Right atrium auricular region (tissue), 2 donors: ENCODE measurements at regions not wholly inside any gene's neighbourhood (a gene's known extent, or its start where the extent isn't known, plus 50 kb on each side); places are given as distances from the start of the nearest gene placed in this dataset.
A peak's percentile ranks its signal among the peaks of the same experiment; 100 is the strongest.

Source experiments
- DNase-seq: peaks from one replicate; pipeline ENCODE4 v3.0.0-alpha.2; 2019; ENCODE audit warnings: low spot score
- H3K27ac ChIP-seq, 2 donors: fragments of 200-600 bp; sonication (generic); 1 replicate in 1 of 2; 2 replicates in 1 of 2; pipeline ENCODE4 v1.5.1; 2016 to 2019
- H3K27me3 ChIP-seq, 2 donors: fragments of 200-600 bp; sonication (generic); one replicate each; pipeline versions ENCODE4 v1.5.1 to v1.6.0; 2017 to 2019
- H3K36me3 ChIP-seq: fragments of 200-600 bp; sonication (generic); one replicate; pipeline ENCODE4 v1.5.1; 2016
- H3K4me1 ChIP-seq, 2 donors: fragments of 200-600 bp; sonication (generic); one replicate each; pipeline versions ENCODE4 v1.5.1 to v1.6.0; 2017 to 2019
- H3K4me3 ChIP-seq, 2 donors: fragments of 200-600 bp; sonication (generic); 1 replicate in 1 of 2; 2 replicates in 1 of 2; pipeline ENCODE4 v1.5.1; 2017 to 2019; ENCODE audit warnings: mild to moderate bottlenecking in 1 of 2, moderate library complexity in 1 of 2
- H3K9me3 ChIP-seq, 2 donors: fragments of 200-600 bp; sonication (generic); one replicate each; pipeline ENCODE4 v1.5.1; 2019
- TF ChIP-seq, protein P1 (sequence below), 2 donors: fragments of 200-600 bp; sonication (generic); IDR thresholded peaks; one replicate each; pipeline ENCODE4 v1.5.1; 2019; ENCODE audit warnings: antibody characterized with exemption in 2 of 2

DNA sequence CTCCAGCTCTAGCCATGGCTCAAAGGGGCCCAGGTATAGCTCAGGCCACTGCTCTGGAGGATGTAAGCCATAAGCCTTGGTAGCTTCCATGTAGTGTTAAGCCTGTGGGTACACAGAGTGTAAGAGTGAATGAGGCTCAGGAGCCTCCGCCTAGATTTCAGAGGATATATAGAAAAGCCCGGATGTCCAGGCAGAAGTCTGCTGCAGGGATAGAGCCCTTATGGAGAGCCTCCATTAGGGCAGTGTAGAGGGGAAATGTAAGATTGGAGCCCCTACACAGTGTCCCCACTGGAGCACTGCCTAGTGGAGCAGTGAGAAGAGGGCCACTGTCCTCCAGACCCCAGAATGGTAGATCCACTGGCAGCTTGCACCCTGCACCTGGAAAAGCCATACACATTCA is 240.8 kb upstream of the KLF14 start:
- Histone ChIP-seq H3K9me3 (no peaks in the 10 kb centered on the region), H3K27ac (no peak overlapping the region), H3K4me3 (no peak overlapping the region), H3K27me3 (no peaks in the 10 kb centered on the region), H3K36me3 (peaks cover 9% of the 10 kb centered on the region), H3K4me1 (peaks cover 0 to 30% of the 10 kb centered on the region in 2 donors)
- no peak for DNase-seq
- TF ChIP-seq, protein P1, sequence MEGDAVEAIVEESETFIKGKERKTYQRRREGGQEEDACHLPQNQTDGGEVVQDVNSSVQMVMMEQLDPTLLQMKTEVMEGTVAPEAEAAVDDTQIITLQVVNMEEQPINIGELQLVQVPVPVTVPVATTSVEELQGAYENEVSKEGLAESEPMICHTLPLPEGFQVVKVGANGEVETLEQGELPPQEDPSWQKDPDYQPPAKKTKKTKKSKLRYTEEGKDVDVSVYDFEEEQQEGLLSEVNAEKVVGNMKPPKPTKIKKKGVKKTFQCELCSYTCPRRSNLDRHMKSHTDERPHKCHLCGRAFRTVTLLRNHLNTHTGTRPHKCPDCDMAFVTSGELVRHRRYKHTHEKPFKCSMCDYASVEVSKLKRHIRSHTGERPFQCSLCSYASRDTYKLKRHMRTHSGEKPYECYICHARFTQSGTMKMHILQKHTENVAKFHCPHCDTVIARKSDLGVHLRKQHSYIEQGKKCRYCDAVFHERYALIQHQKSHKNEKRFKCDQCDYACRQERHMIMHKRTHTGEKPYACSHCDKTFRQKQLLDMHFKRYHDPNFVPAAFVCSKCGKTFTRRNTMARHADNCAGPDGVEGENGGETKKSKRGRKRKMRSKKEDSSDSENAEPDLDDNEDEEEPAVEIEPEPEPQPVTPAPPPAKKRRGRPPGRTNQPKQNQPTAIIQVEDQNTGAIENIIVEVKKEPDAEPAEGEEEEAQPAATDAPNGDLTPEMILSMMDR (IDR thresholded peaks at IDR 0.05) = no peak

DNA sequence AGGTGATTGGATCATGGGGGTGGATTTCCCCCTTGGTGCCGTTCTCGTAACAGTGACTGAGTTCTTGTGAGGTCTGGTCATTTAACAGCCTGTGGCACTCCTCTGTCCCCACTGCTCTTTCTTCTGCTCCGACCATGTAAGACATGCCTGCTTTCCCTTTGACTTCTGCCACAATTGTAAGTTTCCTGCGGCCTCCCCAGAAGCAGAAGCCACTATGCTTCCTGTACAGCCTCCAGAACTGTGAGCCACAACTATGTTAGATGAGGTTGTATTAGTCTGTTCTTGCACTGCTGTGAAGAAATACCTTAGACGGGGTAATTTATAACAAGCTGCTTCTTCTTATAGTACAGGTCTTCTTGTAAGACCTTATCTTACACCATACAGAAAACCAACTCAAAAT is 241.7 kb upstream of the KLF14 start:
- DNase-seq = no peak
- TF ChIP-seq, protein P1 (IDR thresholded peaks at IDR 0.05) = no peak
- Histone ChIP-seq H3K4me1 (peaks cover 0 to 29% of the 10 kb centered on the region in 2 donors), H3K27ac (no peak overlapping the region), H3K9me3 (no peaks in the 10 kb centered on the region), H3K4me3 (no peak overlapping the region), H3K36me3 (peaks cover 9% of the 10 kb centered on the region), H3K27me3 (no peaks in the 10 kb centered on the region)

DNA sequence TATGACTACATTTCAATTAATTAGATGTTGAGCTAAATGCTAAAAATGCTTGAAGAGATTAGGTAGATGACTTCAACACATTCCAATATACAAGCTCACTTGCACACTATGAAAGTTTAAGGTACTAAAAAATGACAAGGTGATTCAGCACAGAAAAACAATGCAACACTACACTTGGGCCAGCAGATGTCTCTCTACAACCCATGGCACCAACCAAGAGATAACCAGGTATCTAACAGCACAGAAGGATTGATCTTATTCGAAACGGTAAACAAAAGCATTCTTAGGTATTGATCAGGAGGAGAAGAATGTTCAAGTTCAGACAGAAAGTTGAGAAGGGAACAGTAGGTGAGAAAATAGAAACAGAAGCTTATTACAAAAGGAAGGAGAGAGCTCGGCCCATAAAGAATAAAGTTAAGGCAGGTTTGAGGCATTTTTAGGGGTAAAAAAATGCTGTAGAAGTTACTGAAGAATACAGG is 248.2 kb upstream of the KLF14 start:
- no peaks in the 10 kb centered on the region for H3K27me3 ChIP-seq
- peak overlapping the region in 1 of 2 donors; percentile 6 for H3K27ac ChIP-seq
- H3K9me3 ChIP-seq = no peaks in the 10 kb centered on the region
- H3K4me1 ChIP-seq = peaks cover 0 to 70% of the 10 kb centered on the region in 2 donors
- H3K36me3 ChIP-seq = no peaks in the 10 kb centered on the region
- no peak overlapping the region for H3K4me3 ChIP-seq
- DNase-seq = no peak
- TF ChIP-seq, protein P1 (IDR thresholded peaks at IDR 0.05) = peak; percentile 52 to 66

DNA sequence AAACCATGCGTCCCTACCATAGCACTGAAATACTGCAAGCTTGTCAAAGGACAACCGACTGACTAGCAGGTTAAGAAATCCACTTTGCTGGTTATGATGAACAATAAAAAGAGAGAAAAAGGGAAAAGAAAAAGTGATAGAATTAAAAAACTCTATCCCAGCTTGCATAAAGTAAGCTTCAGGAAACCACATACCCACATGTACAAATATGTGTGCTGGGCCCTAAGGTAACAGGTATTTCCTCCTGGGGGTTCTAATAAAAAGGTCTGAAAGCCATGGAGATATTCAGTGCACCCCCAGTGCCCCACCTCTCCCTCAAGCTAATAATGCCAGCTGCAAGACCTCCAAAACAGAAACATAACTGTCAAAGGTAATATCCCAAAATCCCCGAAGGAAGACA is 248.6 kb upstream of the KLF14 start:
- no peaks in the 10 kb centered on the region for H3K36me3 ChIP-seq
- no peak for DNase-seq
- no peaks in the 10 kb centered on the region for H3K27me3 ChIP-seq
- H3K4me1 ChIP-seq = peaks cover 0 to 75% of the 10 kb centered on the region in 2 donors
- peak overlapping the region in 1 of 2 donors; percentile 6 for H3K27ac ChIP-seq
- H3K9me3 ChIP-seq = no peaks in the 10 kb centered on the region
- TF ChIP-seq, protein P1 (IDR thresholded peaks at IDR 0.05) = no peak
- no peak overlapping the region for H3K4me3 ChIP-seq

DNA sequence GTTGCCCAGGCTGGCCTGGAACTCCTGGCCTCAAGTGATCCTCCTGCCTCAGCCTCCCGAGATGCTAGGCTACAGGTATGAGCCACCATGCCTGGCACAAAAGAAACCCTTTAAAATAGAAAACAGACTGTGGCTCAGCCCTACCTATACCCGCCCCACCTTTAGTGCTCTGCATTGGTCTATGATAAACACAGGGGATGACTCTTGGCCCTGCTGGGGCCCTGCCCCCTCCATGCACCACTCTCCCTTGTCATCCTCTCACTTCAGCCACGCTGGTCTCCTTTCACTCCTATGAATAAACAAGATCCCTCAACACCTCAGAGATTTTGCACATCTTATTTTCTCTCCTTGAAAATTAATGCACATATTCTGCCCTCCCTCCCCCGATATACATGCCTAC is 251.4 kb upstream of the KLF14 start:
- TF ChIP-seq, protein P1 (IDR thresholded peaks at IDR 0.05) = no peak
- Histone ChIP-seq H3K9me3 (no peaks in the 10 kb centered on the region), H3K27me3 (no peaks in the 10 kb centered on the region), H3K4me3 (no peak overlapping the region), H3K27ac (peak overlapping the region in 1 of 2 donors; percentile 36), H3K4me1 (peaks cover 0 to 84% of the 10 kb centered on the region in 2 donors), H3K36me3 (no peaks in the 10 kb centered on the region)
- no peak for DNase-seq

DNA sequence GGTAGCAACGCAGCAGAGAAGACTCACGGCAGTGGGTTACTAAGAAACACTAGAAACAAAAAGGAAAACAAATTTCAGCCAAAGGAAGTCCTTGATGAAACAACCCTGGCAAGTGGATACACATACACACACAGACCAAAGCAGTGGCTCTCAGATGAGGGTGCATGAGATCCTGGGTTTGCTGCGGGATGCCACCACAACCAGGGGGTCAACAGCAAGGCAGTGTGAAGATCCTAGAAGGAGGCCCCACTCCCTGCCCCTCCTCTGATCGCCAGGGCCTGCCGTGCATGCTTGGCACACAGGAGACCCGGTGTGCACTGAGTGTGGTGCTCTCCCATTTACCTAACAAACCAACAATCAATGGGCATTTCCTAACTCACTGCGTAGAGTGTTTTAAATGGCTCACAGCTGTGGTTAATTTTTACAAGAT is 252.3 kb upstream of the KLF14 start:
- no peak for DNase-seq
- H3K27ac ChIP-seq = peak overlapping the region; percentile 31 to 36
- no peaks in the 10 kb centered on the region for H3K9me3 ChIP-seq
- H3K4me3 ChIP-seq = no peak overlapping the region
- H3K36me3 ChIP-seq = no peaks in the 10 kb centered on the region
- TF ChIP-seq, protein P1 (IDR thresholded peaks at IDR 0.05) = no peak
- H3K4me1 ChIP-seq = peaks cover 0 to 93% of the 10 kb centered on the region in 2 donors
- no peaks in the 10 kb centered on the region for H3K27me3 ChIP-seq
